ENCODE measurements at regions not wholly inside any gene's neighbourhood (a gene's known extent, or its start where the extent isn't known, plus 50 kb on each side); places are given as distances from the start of the nearest gene placed in this dataset.

DNA sequence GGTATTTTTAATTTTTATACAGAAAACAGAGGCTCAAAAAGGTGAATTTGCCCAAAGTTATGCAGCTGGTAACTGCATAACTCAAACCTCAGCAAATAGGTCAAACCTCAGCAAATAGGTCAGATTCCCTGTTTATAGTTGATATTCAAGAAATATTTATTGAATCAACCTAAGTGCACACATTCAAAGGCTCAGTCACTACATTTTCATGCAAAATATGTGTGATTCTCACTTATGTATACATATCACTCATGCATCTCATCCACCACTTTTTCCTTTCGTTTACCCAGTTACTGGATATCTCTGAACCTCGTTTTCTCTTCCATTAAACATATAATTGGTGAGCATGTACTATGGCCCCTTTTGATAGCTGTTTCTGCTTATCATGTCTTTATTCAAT lies 158.3 kb upstream of the C1orf21 start:
- Histone ChIP-seq H4K8ac (replicated peaks; ENCODE audit: insufficient read length, low read depth, low read length) (no peak overlapping the region), H2BK12ac (ENCODE audit: insufficient read length, low read depth, low read length) (no peak overlapping the region), H3K14ac (ENCODE audit: insufficient read depth, low read length) (no peak overlapping the region), H2BK5ac (ENCODE audit: insufficient read length, low read length) (no peak overlapping the region), H3K23me2 (ENCODE audit: insufficient read length, low read depth, low read length, poor library complexity, severe bottlenecking) (no peaks in the 10 kb centered on the region), H3K56ac (ENCODE audit: insufficient read length, low read depth, low read length) (no peak overlapping the region), H3K18ac (ENCODE audit: insufficient read length, low read depth, low read length) (no peak overlapping the region), H3K79me1 (ENCODE audit: insufficient read depth, low read depth, low read length, poor library complexity, severe bottlenecking) (no peaks in the 10 kb centered on the region), H2BK20ac (ENCODE audit: low read depth, low read length, poor library complexity, severe bottlenecking) (no peak overlapping the region), H3K9me3 (ENCODE audit: control insufficient read depth, low read depth, low read length) (no peaks in the 10 kb centered on the region), H3K23ac (ENCODE audit: insufficient read length, low read depth, low read length) (no peak overlapping the region), H3K79me2 (ENCODE audit: insufficient read depth, low read length) (no peaks in the 10 kb centered on the region), H3K4me2 (ENCODE audit: insufficient read depth, insufficient read length, low read length) (no peak overlapping the region), H3T11ph (ENCODE audit: low read length) (no peak overlapping the region), H2AK5ac (ENCODE audit: insufficient read length, low read length) (no peak overlapping the region), H4K91ac (ENCODE audit: insufficient read length, low read depth, low read length) (no peak overlapping the region), H3K4ac (ENCODE audit: low read depth, low read length) (no peak overlapping the region), H3K9ac (ENCODE audit: extremely low read depth, insufficient read length, low read length) (no peak overlapping the region), H4K5ac (ENCODE audit: insufficient read length, low read depth, low read length) (no peak overlapping the region), H3K27me3 (ENCODE audit: insufficient read depth, low read length) (peaks cover 2% of the 10 kb centered on the region; the same call in 1 of the 2 replicates), H3K27ac (ENCODE audit: insufficient read length, low read depth, low read length) (no peak overlapping the region), H2BK120ac (ENCODE audit: low read depth, low read length, poor library complexity, severe bottlenecking) (no peak overlapping the region), H3K4me1 (ENCODE audit: insufficient read depth, low read length) (no peaks in the 10 kb centered on the region), H2BK15ac (ENCODE audit: low read depth, low read length) (no peak overlapping the region), H4K20me1 (ENCODE audit: control insufficient read depth, insufficient read depth, insufficient read length) (no peaks in the 10 kb centered on the region), H2AFZ (ENCODE audit: low read length) (no peak overlapping the region)
- TF ChIP-seq, protein P1, sequence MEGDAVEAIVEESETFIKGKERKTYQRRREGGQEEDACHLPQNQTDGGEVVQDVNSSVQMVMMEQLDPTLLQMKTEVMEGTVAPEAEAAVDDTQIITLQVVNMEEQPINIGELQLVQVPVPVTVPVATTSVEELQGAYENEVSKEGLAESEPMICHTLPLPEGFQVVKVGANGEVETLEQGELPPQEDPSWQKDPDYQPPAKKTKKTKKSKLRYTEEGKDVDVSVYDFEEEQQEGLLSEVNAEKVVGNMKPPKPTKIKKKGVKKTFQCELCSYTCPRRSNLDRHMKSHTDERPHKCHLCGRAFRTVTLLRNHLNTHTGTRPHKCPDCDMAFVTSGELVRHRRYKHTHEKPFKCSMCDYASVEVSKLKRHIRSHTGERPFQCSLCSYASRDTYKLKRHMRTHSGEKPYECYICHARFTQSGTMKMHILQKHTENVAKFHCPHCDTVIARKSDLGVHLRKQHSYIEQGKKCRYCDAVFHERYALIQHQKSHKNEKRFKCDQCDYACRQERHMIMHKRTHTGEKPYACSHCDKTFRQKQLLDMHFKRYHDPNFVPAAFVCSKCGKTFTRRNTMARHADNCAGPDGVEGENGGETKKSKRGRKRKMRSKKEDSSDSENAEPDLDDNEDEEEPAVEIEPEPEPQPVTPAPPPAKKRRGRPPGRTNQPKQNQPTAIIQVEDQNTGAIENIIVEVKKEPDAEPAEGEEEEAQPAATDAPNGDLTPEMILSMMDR (conservative IDR thresholded peaks at IDR 0.05): no peak
- no peak for DNase-seq
- no peaks in the 10 kb centered on the region for H3K36me3 Mint-ChIP-seq (ENCODE audit: insufficient read depth in 1 of 3, low read depth in 3 of 3)
- peaks cover 2% of the 10 kb centered on the region in 2 experiments for H3K4me1 Mint-ChIP-seq
- H3K27me3 Mint-ChIP-seq (ENCODE audit: low read depth): peaks cover 48% of the 10 kb centered on the region
- no CpG with 5 or more reads among the region's 2 CpGs for WGBS (ENCODE audit: extremely low coverage, insufficient read length, low lambda C conversion rate)
- H3K4me3 Mint-ChIP-seq: no peak overlapping the region
- H3K9me3 Mint-ChIP-seq: peaks cover 3 to 5% of the 10 kb centered on the region in 2 experiments; a peak in 2 of 5 replicates
- no peak overlapping the region for H3K27ac Mint-ChIP-seq
